ENCODE measurements at regions not wholly inside any gene's neighbourhood (a gene's known extent, or its start where the extent isn't known, plus 50 kb on each side); places are given as distances from the start of the nearest gene placed in this dataset.

DNA sequence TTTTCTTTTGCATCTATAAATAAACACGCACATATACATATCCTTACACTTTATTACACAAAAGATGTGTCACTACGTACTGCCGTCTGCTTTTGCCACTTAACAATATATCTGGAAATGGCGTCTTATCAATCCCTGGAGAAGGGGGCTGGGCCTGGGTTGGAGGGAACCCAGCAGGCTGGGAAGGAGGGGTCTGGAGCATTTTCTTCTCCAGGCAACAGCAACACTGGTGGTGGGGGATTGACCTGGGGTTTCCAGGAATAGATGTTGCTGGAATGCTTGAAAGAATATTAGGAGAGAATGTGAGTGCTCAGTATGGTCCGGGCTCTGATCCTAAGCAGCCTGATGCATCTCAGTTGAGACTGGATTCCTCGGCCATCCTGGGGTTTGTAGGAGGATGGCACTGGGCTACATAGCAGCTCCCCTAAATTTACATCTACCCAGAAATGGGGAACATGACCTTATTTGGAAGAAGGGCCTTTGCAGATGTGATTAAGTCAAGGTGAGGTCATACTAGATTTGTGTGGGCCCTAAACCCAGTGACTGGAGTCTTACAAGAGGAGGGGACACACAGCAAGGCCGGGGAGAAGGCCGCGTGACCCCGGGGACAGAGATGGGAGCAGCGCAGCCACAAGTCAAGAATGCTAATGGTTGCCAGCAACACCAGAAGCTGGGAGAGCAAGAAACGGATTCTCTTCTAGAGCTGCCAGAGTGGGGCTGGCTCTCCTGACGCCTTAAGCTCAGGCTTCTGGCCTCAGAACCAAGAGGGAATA lies 98.6 kb downstream of the SIK1 start:
- Histone ChIP-seq H2AK5ac (ENCODE audit: low read depth, low read length) (no peak overlapping the region), H3K27me3 (replicated peaks in 1 of 4; ENCODE audit: control insufficient read depth in 3 of 4, extremely low read depth in 1 of 4, insufficient read depth in 3 of 4, low read length in 3 of 4) (no peaks in the 10 kb centered on the region; a peak in 1 of 7 replicates), H3K9me3 (ENCODE audit: insufficient read depth in 2 of 2, low read depth in 1 of 2, low read length in 1 of 2) (no peaks in the 10 kb centered on the region), H3K14ac (ENCODE audit: insufficient read length) (no peak overlapping the region), H3K56ac (replicated peaks; ENCODE audit: insufficient read length, low read depth, low read length) (no peak overlapping the region), H2BK5ac (ENCODE audit: low read depth, low read length) (no peak overlapping the region), H3K79me1 (ENCODE audit: low read depth, low read length) (no peaks in the 10 kb centered on the region), H4K91ac (replicated peaks; ENCODE audit: insufficient read length, low read length) (no peak overlapping the region), H3K27ac (ENCODE audit: low read depth, low read length) (no peak overlapping the region), H2BK120ac (replicated peaks; ENCODE audit: low read depth, low read length) (no peak overlapping the region), H4K20me1 (replicated peaks in 1 of 2; ENCODE audit: control insufficient read depth in 1 of 2, insufficient read depth in 2 of 2, low read length in 2 of 2) (peaks cover 0 to 2% of the 10 kb centered on the region in 2 experiments), H3K23me2 (ENCODE audit: low read depth, low read length) (no peaks in the 10 kb centered on the region), H3K23ac (ENCODE audit: insufficient read length) (no peak overlapping the region), H4K5ac (ENCODE audit: insufficient read length, low read depth, low read length) (no peak overlapping the region), H2BK20ac (ENCODE audit: low read length) (no peak overlapping the region), H3K4me3 (ENCODE audit: extremely low read depth in 1 of 4, insufficient read depth in 2 of 4, low read depth in 3 of 4, low read length in 4 of 4) (no peak overlapping the region), H2AFZ (ENCODE audit: low read length) (no peak overlapping the region), H3K36me3 (ENCODE audit: control insufficient read depth in 2 of 4, insufficient read depth in 4 of 4, low read length in 3 of 4) (no peaks in the 10 kb centered on the region), H3K4me2 (ENCODE audit: insufficient read depth in 1 of 2, low read depth in 2 of 2, low read length in 2 of 2) (no peak overlapping the region), H3K9ac (replicated peaks in 1 of 4; ENCODE audit: extremely low read depth in 1 of 4, low read depth in 3 of 4, low read length in 3 of 4) (no peak overlapping the region), H3K18ac (ENCODE audit: extremely low read depth, low read length) (no peak overlapping the region), H3K79me2 (ENCODE audit: control insufficient read depth in 1 of 2, insufficient read depth in 2 of 2, low read length in 2 of 2) (no peaks in the 10 kb centered on the region), H2BK12ac (ENCODE audit: low read depth, low read length) (no peak overlapping the region), H2BK15ac (ENCODE audit: low read length) (no peak overlapping the region), H3K4me1 (replicated peaks in 1 of 4; ENCODE audit: control insufficient read depth in 3 of 4, insufficient read depth in 4 of 4, low read length in 3 of 4) (peaks cover 0 to 8% (median 4%) of the 10 kb centered on the region in 4 experiments; a peak in 6 of 7 replicates), H3K4ac (replicated peaks; ENCODE audit: insufficient read length, low read depth, low read length) (no peak overlapping the region), H4K8ac (ENCODE audit: extremely low read depth, insufficient read depth, low read length) (no peak overlapping the region)
- WGBS, 2 experiments (ENCODE audit: extremely low coverage in 1 of 2, insufficient coverage in 1 of 2, insufficient read length in 1 of 2, insufficient replicate concordance in 2 of 2, low coverage in 1 of 2, low lambda C conversion rate in 2 of 2, missing lambda C conversion rate in 1 of 2) = 95 to 100% methylated on average over 1 to 13 of the region's 13 CpGs
- ChIA-PET CTCF (ENCODE audit: partially characterized antibody) (interaction anchor here (0.7 to 2.9 kb wide), 3 partner anchors 13 to 28 kb away, joined by 3 to 7 read pairs (median 4); no protein-coding TSS in a partner anchor), POLR2A (ENCODE audit: partially characterized antibody) (no interaction called here)
- TF ChIP-seq SRF (IDR thresholded peaks at IDR 0.05; ENCODE audit: low read depth, low read length) = 0 out of 2 replicates have a peak, but pooled peaks have one; percentile 46
- TF ChIP-seq RBBP5 (IDR thresholded peaks at IDR 0.05; ENCODE audit: borderline replicate concordance, low read depth, low read length) = no peak
- DNase-seq (ENCODE audit: low read depth in 1 of 2, low spot score in 2 of 2) = no peak
- no peak for FAIRE-seq

Measured in H1 (cell line).